K562 (cell line): ENCODE measurements at regions not wholly inside any gene's neighbourhood (a gene's known extent, or its start where the extent isn't known, plus 50 kb on each side); places are given as distances from the start of the nearest gene placed in this dataset.

ENCODE experiments used
- BRCA1 ChIP-seq, 2 experiments: fragments of 450-650 bp in 1 of 2; sonication (generic) in 1 of 2; formaldehyde crosslinking in 1 of 2; IDR thresholded peaks; 2 replicates each; pipeline versions ENCODE4 v1.5.0 to v1.6.1; 2017 to 2020; ENCODE audit warnings: mild to moderate bottlenecking in 1 of 2, missing genetic modification reagents in 1 of 2
- ELF1 ChIP-seq: fragments of 200-800 bp; sonication (Bioruptor generic); IDR thresholded peaks from 2 replicates; pipeline ENCODE4 v1.6.1; 2016; ENCODE audit warnings: missing genetic modification characterization, missing compliant biosample characterization
- ZFP30 ChIP-seq: fragments of 250-450 bp; sonication (Bioruptor Pico); IDR thresholded peaks from 2 replicates; pipeline ENCODE4 v1.8.0; 2022; ENCODE audit warnings: moderate library complexity, mild to moderate bottlenecking, inconsistent platforms, borderline replicate concordance
- ZFPM2 ChIP-seq: fragments of 250-450 bp; sonication (Bioruptor Pico); IDR thresholded peaks from 2 replicates; pipeline ENCODE4 v1.5.1; 2022; ENCODE audit warnings: mild to moderate bottlenecking
- ZNF384 ChIP-seq: IDR thresholded peaks from 2 replicates; pipeline ENCODE4 v1.6.1; 2012; ENCODE audit warnings: low read depth, low read length, improper control_type of control experiment
- TF ChIP-seq, protein P1 (sequence below): fragments of 450-650 bp; formaldehyde crosslinking; IDR thresholded peaks from 2 replicates; pipeline ENCODE4 v1.4.0; 2022; ENCODE audit warnings: missing genetic modification characterization
- TF ChIP-seq, protein P2 (sequence below): fragments of 450-650 bp; formaldehyde crosslinking; IDR thresholded peaks from 2 replicates; pipeline ENCODE4 v1.4.0; 2020; ENCODE audit warnings: mild to moderate bottlenecking, moderate library complexity

DNA sequence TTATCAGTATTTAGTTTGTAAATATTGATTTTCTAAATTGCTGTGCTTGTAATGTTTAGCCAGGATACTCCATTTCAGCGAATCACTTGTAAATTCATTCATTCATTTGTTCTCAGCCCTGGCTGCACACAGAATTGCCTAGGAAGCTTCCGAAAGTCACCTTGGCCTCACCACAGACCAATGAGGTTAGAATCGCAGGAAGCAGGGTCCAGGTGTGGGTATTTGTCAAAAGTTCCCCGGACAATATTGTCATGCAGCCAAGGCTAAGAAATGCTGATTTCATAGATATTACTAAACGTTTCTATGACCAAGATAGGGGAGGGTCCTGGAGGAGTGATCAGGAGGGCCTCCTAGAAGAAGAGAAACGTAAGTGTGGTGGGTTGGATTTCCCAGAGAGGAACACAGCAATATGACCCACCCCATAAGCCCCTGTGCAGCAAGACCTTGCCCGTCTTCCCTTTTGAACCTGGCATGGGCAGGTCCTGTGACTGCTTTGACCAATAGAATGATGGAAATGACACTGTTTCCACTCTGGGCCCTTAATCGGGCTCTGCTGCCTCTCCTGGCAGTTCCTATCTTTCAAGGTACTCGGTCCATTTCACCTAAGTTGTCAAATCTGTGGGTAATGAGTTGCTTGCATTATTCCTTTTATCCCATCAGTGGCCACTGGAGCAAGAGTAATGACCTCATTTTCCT lies 238.7 kb downstream of the FOXL1 start (continued):
- TF ChIP-seq, protein P1, sequence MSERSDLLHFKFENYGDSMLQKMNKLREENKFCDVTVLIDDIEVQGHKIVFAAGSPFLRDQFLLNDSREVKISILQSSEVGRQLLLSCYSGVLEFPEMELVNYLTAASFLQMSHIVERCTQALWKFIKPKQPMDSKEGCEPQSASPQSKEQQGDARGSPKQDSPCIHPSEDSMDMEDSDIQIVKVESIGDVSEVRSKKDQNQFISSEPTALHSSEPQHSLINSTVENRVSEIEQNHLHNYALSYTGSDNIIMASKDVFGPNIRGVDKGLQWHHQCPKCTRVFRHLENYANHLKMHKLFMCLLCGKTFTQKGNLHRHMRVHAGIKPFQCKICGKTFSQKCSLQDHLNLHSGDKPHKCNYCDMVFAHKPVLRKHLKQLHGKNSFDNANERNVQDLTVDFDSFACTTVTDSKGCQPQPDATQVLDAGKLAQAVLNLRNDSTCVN (CRISPR knock-in tag): no peak
- TF ChIP-seq, protein P2, sequence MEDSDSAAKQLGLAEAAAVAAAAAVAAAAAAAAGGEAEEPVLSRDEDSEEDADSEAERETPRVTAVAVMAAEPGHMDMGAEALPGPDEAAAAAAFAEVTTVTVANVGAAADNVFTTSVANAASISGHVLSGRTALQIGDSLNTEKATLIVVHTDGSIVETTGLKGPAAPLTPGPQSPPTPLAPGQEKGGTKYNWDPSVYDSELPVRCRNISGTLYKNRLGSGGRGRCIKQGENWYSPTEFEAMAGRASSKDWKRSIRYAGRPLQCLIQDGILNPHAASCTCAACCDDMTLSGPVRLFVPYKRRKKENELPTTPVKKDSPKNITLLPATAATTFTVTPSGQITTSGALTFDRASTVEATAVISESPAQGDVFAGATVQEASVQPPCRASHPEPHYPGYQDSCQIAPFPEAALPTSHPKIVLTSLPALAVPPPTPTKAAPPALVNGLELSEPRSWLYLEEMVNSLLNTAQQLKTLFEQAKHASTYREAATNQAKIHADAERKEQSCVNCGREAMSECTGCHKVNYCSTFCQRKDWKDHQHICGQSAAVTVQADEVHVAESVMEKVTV (CRISPR knock-in tag): no peak
- TF ChIP-seq ZFP30 (no peak), ZNF384 (no peak), BRCA1 (IDR thresholded peaks at IDR 0.05) (no peak), BRCA1 (CRISPR knock-in tag; IDR thresholded peaks at IDR 0.05) (no peak), ZFPM2 (CRISPR knock-in tag) (no peak), ELF1 (tag) (no peak)
